GM12878 (cell line): ENCODE measurements at regions not wholly inside any gene's neighbourhood (a gene's known extent, or its start where the extent isn't known, plus 50 kb on each side); places are given as distances from the start of the nearest gene placed in this dataset.

ENCODE experiments used
- JUND ChIP-seq: IDR thresholded peaks from 2 replicates; pipeline ENCODE4 v1.6.1; 2012; ENCODE audit warnings: low read depth, mild to moderate bottlenecking, low read length, improper control_type of control experiment, moderate library complexity
- POLR2AphosphoS5 ChIP-seq: IDR thresholded peaks from 2 replicates; pipeline ENCODE4 v1.6.1; 2011; ENCODE audit warnings: mild to moderate bottlenecking, low read length, inconsistent platforms

DNA sequence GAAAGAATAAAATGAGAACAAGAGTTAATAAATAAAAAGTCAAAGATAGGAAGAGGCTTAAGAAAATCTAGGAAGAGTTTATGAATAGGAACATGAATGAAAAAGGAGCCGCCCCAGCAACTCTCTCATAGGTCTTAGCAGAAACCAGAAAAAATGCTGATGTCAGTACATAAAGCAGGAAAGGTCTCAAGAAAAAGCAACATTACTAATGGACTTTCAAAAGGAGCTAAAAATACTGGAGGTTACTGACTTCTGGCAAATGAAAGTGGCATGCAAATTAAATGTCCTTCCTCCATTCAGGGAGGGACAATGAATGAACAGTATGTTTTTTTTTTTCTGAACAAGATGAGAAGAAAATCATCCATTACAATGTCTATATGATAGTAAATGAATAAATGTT is 387.6 kb downstream of the BRINP2 start:
- TF ChIP-seq POLR2AphosphoS5, result no peak
- no peak for TF ChIP-seq JUND
